ENCODE measurements at regions not wholly inside any gene's neighbourhood (a gene's known extent, or its start where the extent isn't known, plus 50 kb on each side); places are given as distances from the start of the nearest gene placed in this dataset.

GRCh38 chr2:234638966-234639365 is 142.1 kb upstream of the ARL4C start:
- Histone ChIP-seq H3K36me3 (ENCODE audit: insufficient read depth, low read length) (no peaks in the 10 kb centered on the region), H2AFZ (ENCODE audit: low read depth, low read length) (no peak overlapping the region), H3K9ac (ENCODE audit: low read depth, low read length) (no peak overlapping the region), H3K4me3 (ENCODE audit: low read depth in 1 of 2, low read length in 2 of 2) (no peak overlapping the region), H3K27me3 (ENCODE audit: insufficient read depth, low read length, poor library complexity) (no peaks in the 10 kb centered on the region), H3K27ac (ENCODE audit: low read length) (no peak overlapping the region), H3K4me2 (ENCODE audit: insufficient read depth, low read length) (no peak overlapping the region), H3K79me2 (ENCODE audit: insufficient read depth, low read length) (no peaks in the 10 kb centered on the region), H3K4me1 (ENCODE audit: insufficient read depth, low read length) (no peaks in the 10 kb centered on the region), H4K20me1 (ENCODE audit: insufficient read depth, low read length) (no peaks in the 10 kb centered on the region), H3K9me3 (ENCODE audit: insufficient read depth, low read length, severe bottlenecking) (peaks cover 13% of the 10 kb centered on the region)
- no peak for DNase-seq
- ATAC-seq (ENCODE audit: insufficient read depth, low read depth): no peak
- no peak for TF ChIP-seq CTCF (IDR thresholded peaks at IDR 0.05; ENCODE audit: borderline replicate concordance, extremely low read depth, low read length, poor library complexity, severe bottlenecking)
- no peak for TF ChIP-seq EZH2 (IDR thresholded peaks at IDR 0.05; ENCODE audit: borderline replicate concordance, low read depth, low read length, severe bottlenecking)

- no peaks in the 10 kb centered on the region for H3K36me3 ChIP-seq (ENCODE audit: insufficient read depth, low read length)
- no peak overlapping the region for H3K4me2 ChIP-seq (ENCODE audit: insufficient read depth, low read length)
- H3K4me3 ChIP-seq (ENCODE audit: low read depth in 1 of 2, low read length in 2 of 2): no peak overlapping the region
- no peaks in the 10 kb centered on the region for H3K79me2 ChIP-seq (ENCODE audit: insufficient read depth, low read length)
- DNase-seq (no peak), ATAC-seq (ENCODE audit: insufficient read depth, low read depth) (no peak)
- H4K20me1 ChIP-seq (ENCODE audit: insufficient read depth, low read length): no peaks in the 10 kb centered on the region
- H3K27ac ChIP-seq (ENCODE audit: low read length): no peak overlapping the region
- H3K9ac ChIP-seq (ENCODE audit: low read depth, low read length): no peak overlapping the region
- no peaks in the 10 kb centered on the region for H3K9me3 ChIP-seq (ENCODE audit: insufficient read depth, low read length, severe bottlenecking)
- no peaks in the 10 kb centered on the region for H3K4me1 ChIP-seq (ENCODE audit: insufficient read depth, low read length)
- peaks cover 16% of the 10 kb centered on the region for H3K27me3 ChIP-seq (ENCODE audit: insufficient read depth, low read length, poor library complexity)
- no peak for TF ChIP-seq EZH2 (IDR thresholded peaks at IDR 0.05; ENCODE audit: borderline replicate concordance, low read depth, low read length, severe bottlenecking)
- TF ChIP-seq CTCF (IDR thresholded peaks at IDR 0.05; ENCODE audit: borderline replicate concordance, extremely low read depth, low read length, poor library complexity, severe bottlenecking): no peak
- no peak overlapping the region for H2AFZ ChIP-seq (ENCODE audit: low read depth, low read length)
Observed at GRCh38 chr2:234635284-234635683, 138.4 kb upstream of the ARL4C start.

GRCh38 chr2:234633581-234634230 is 136.8 kb upstream of the ARL4C start:
- ATAC-seq (ENCODE audit: insufficient read depth, low read depth): no peak
- Histone ChIP-seq H3K4me1 (ENCODE audit: insufficient read depth, low read length) (no peaks in the 10 kb centered on the region), H2AFZ (ENCODE audit: low read depth, low read length) (no peak overlapping the region), H3K27ac (ENCODE audit: low read length) (no peak overlapping the region), H3K27me3 (ENCODE audit: insufficient read depth, low read length, poor library complexity) (peaks cover 25% of the 10 kb centered on the region), H4K20me1 (ENCODE audit: insufficient read depth, low read length) (no peaks in the 10 kb centered on the region), H3K4me3 (ENCODE audit: low read depth in 1 of 2, low read length in 2 of 2) (no peak overlapping the region), H3K36me3 (ENCODE audit: insufficient read depth, low read length) (no peaks in the 10 kb centered on the region), H3K4me2 (ENCODE audit: insufficient read depth, low read length) (no peak overlapping the region), H3K9ac (ENCODE audit: low read depth, low read length) (no peak overlapping the region), H3K79me2 (ENCODE audit: insufficient read depth, low read length) (no peaks in the 10 kb centered on the region), H3K9me3 (ENCODE audit: insufficient read depth, low read length, severe bottlenecking) (no peaks in the 10 kb centered on the region)
- no peak for TF ChIP-seq CTCF (IDR thresholded peaks at IDR 0.05; ENCODE audit: borderline replicate concordance, extremely low read depth, low read length, poor library complexity, severe bottlenecking)
- no peak for DNase-seq

Measured in DND-41 (cell line).